Cardiac muscle cell (in vitro differentiated cells and primary cell): ENCODE measurements at regions not wholly inside any gene's neighbourhood (a gene's known extent, or its start where the extent isn't known, plus 50 kb on each side); places are given as distances from the start of the nearest gene placed in this dataset.
"Not testable (repeated sequence)": the region's sequence is repeated elsewhere in the genome, so short reads cannot be mapped to it uniquely, and the experiment has no call there.

Source experiments
- DNase-seq, 2 donors: peaks; one replicate each; pipeline versions ENCODE4 v3.0.0 to v3.0.0-alpha.2; 2010 to 2017; ENCODE audit warnings: low read depth in 1 of 2, low spot score in 1 of 2
- H3K27ac ChIP-seq: fragments of 200-600 bp; sonication (generic); 2 replicates; pipeline ENCODE4 v1.5.1; 2016
- H3K27me3 ChIP-seq: fragments of 200-600 bp; sonication (generic); 2 replicates; pipeline ENCODE4 v1.6.0; 2016; ENCODE audit warnings: control low read depth
- H3K36me3 ChIP-seq: fragments of 200-600 bp; sonication (generic); 2 replicates; pipeline ENCODE4 v1.5.1; 2016; ENCODE audit warnings: control low read depth
- H3K4me1 ChIP-seq: fragments of 200-600 bp; sonication (generic); 2 replicates; pipeline ENCODE4 v1.8.1; 2017; ENCODE audit warnings: low read depth, mild to moderate bottlenecking, mixed run types
- H3K4me3 ChIP-seq: fragments of 200-600 bp; sonication (generic); 2 replicates; pipeline ENCODE4 v1.5.1; 2016; ENCODE audit warnings: mild to moderate bottlenecking
- H3K9me3 ChIP-seq: fragments of 200-600 bp; sonication (generic); 2 replicates; pipeline ENCODE4 v1.5.1; 2017; ENCODE audit warnings: low read depth, mild to moderate bottlenecking, control low read depth
- TF ChIP-seq, protein P1 (sequence below): IDR thresholded peaks from 2 replicates; pipeline ENCODE4 v1.5.1; 2012; ENCODE audit warnings: low read depth, mild to moderate bottlenecking, low read length

DNA sequence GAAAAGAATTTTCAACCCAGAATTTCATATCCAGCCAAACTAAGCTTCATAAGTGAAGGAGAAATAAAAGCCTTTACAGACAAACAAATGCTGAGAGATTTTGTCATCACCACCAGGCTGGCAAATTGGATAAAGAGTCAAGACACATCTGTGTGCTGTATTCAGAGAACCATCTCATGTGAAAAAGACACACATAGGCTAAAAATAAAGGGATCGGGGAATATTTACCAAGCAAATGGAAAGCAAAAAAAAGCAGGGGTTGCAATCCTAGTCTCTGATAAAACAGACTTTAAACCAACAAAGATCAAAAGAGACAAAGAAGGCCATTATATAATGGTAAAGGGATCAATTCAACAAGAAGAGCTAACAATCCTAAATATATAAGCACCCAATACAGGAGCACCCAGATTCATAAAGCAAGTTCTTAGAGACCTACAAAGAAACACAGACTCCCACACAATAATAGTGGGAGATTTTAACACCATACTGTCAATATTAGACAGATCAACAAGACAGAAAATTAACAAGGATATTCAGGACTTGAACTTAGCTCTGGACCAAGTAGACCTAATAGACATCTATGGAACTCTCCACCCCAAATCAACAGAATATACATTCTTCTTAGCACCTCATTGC is 55.9 kb upstream of the ACSM6 start:
- DNase-seq, H3K4me3 ChIP-seq, H3K27me3 ChIP-seq, H3K27ac ChIP-seq, H3K36me3 ChIP-seq, H3K9me3 ChIP-seq, H3K4me1 ChIP-seq: not testable (repeated sequence)

DNA sequence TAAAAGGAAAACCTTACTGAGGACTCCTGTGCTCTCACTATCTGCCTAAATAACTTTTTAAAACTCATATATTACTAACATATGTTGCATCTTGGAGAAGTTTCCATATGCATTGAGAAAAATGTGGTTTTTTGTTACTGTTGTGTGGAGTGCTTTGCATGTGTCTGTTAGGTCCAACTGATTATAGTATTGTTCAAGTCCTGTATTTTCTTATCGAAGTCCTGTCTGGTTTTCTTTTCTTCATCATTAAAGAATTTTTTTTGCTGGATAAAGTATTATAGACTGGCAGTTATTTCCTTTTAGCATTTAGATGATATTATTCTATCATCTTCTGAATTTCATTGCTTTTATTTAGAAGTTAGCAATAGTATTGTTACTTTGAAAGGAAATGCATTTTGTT is 59.5 kb upstream of the ACSM6 start:
- H3K36me3 ChIP-seq, result no peaks in the 10 kb centered on the region
- H3K9me3 ChIP-seq, result no peaks in the 10 kb centered on the region
- no peak overlapping the region for H3K27ac ChIP-seq
- no peaks in the 10 kb centered on the region for H3K4me1 ChIP-seq
- no peak for DNase-seq
- TF ChIP-seq, protein P1, sequence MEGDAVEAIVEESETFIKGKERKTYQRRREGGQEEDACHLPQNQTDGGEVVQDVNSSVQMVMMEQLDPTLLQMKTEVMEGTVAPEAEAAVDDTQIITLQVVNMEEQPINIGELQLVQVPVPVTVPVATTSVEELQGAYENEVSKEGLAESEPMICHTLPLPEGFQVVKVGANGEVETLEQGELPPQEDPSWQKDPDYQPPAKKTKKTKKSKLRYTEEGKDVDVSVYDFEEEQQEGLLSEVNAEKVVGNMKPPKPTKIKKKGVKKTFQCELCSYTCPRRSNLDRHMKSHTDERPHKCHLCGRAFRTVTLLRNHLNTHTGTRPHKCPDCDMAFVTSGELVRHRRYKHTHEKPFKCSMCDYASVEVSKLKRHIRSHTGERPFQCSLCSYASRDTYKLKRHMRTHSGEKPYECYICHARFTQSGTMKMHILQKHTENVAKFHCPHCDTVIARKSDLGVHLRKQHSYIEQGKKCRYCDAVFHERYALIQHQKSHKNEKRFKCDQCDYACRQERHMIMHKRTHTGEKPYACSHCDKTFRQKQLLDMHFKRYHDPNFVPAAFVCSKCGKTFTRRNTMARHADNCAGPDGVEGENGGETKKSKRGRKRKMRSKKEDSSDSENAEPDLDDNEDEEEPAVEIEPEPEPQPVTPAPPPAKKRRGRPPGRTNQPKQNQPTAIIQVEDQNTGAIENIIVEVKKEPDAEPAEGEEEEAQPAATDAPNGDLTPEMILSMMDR, result no peak
- H3K27me3 ChIP-seq, result no peaks in the 10 kb centered on the region
- no peak overlapping the region for H3K4me3 ChIP-seq

DNA sequence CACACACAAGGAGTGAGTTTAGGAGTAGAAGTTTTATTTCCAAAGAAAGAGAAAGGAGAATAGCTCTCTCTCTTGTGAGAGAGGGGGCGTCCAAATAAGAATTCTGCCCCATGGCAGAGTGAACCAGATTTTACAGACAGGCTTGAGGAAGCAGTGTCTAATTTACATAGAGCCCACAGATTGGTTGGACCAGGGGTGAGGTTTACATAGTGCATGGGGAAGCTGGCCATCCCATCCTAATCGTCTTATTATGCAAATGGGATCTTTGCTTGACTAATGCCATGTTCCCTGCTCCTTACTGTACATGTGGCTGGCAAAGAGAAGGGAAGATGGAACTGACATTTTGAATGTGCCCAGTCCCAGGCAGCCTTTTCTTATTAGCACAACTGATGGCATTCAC is 60.0 kb upstream of the ACSM6 start:
- Histone ChIP-seq H3K9me3 (no peaks in the 10 kb centered on the region), H3K27me3 (no peaks in the 10 kb centered on the region), H3K4me1 (no peaks in the 10 kb centered on the region), H3K36me3 (no peaks in the 10 kb centered on the region), H3K27ac (no peak overlapping the region), H3K4me3 (no peak overlapping the region)
- TF ChIP-seq, protein P1, result no peak
- no peak for DNase-seq

DNA sequence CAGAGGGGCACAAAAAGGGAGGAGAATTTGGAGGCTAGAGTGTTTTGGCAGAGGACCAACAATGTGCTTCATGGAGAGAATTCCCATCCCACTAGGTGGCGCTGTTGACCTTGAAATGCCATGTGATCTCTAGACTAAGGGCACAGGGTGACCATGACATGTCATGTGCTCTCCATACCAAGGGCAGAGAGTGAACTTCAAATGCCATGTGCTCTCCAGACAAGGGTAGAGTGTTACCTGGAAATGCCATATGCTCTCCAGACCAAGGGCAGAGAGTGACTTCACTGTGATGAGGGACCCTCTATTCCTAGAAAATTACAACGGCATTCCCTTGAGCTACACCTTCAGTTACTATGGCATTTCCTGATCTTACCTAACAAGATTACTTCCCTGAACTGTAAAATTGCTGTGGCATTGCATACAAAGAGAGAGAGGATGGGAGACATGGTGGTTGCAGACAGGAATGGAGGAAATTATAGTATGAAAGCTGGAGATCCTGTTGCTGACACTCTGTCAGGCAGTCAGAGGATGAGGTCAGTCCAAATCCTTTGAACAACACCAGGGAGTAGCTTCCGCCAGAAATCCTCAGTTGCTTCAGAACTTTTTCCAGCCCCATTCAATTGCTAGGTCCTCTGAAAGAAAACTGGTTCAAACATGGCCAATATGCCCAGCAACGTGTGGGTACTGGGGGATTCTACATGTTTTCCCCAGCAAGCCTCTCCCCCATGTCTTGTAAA is 60.9 kb upstream of the ACSM6 start:
- TF ChIP-seq, protein P1, result peak; percentile 71
- Histone ChIP-seq H3K4me1 (no peaks in the 10 kb centered on the region), H3K36me3 (no peaks in the 10 kb centered on the region), H3K27ac (no peak overlapping the region), H3K4me3 (no peak overlapping the region), H3K27me3 (no peaks in the 10 kb centered on the region), H3K9me3 (no peaks in the 10 kb centered on the region)
- DNase-seq, result peak; percentile 84 to 91

DNA sequence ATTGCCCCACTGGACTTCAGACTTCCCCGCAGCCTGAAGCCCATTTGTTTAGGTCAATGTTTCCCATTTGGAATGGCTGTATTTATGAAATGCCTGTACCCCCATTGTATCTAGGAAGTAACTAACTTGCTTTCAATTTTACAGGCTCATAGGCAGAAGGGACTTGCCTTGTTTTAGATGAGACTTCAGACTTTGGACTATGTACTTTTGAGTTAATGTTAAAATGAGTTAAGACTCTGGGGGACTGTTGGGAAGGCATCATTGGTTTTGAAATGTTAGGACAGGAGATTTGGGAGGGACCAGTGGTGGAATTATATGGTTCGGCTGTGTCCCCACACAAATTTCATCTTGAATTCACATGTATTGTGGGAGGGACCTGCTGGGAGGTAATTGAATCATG is 61.1 kb upstream of the CYP2C8 start:
- not testable (repeated sequence) for H3K4me1 ChIP-seq, H3K36me3 ChIP-seq, DNase-seq, H3K4me3 ChIP-seq, H3K9me3 ChIP-seq, H3K27me3 ChIP-seq, H3K27ac ChIP-seq

DNA sequence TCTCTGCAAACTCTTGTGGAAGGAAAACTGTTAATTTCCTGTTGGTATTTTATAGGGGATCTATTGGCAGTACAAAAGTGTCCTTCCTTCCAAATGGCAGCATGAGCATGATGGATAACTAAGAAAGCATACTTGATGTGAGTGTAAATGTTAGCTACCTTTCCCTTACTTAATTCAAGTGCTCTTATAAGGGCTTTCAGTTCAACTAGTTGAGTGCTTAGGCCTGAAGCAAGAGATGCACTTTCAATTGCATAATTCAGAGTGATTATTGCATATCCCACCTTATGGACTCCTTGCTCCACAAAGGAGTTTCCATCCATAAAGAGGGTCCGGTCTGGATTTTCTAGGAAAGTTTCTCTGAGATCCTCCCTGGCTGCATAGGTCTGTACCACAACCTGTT is 56.3 kb upstream of the CYP2C8 start:
- TF ChIP-seq, protein P1, result no peak
- no peaks in the 10 kb centered on the region for H3K36me3 ChIP-seq
- H3K9me3 ChIP-seq, result no peaks in the 10 kb centered on the region
- no peaks in the 10 kb centered on the region for H3K27me3 ChIP-seq
- H3K27ac ChIP-seq, result no peak overlapping the region
- no peak for DNase-seq
- no peaks in the 10 kb centered on the region for H3K4me1 ChIP-seq
- no peak overlapping the region for H3K4me3 ChIP-seq
